GM12892 (cell line): ENCODE measurements at regions not wholly inside any gene's neighbourhood (a gene's known extent, or its start where the extent isn't known, plus 50 kb on each side); places are given as distances from the start of the nearest gene placed in this dataset.

Experiments
- POLR2A ChIP-seq: IDR thresholded peaks from 2 replicates; pipeline ENCODE4 v1.6.1; 2011; ENCODE audit warnings: low read depth, low read length, control low read depth
- POLR2AphosphoS5 ChIP-seq: IDR thresholded peaks from 2 replicates; pipeline ENCODE4 v1.6.1; 2011; ENCODE audit warnings: low read depth, low read length, control low read depth
- TAF1 ChIP-seq: IDR thresholded peaks from 2 replicates; pipeline ENCODE4 v1.6.1; 2011; ENCODE audit warnings: low read depth, mild to moderate bottlenecking, control low read depth, low read length, borderline replicate concordance

GRCh38 chr7:131620673-131621609 is 64.5 kb upstream of the PODXL start:
- no peak for TF ChIP-seq POLR2A
- no peak for TF ChIP-seq POLR2AphosphoS5
- no peak for TF ChIP-seq TAF1
